ENCODE measurements at regions not wholly inside any gene's neighbourhood (a gene's known extent, or its start where the extent isn't known, plus 50 kb on each side); places are given as distances from the start of the nearest gene placed in this dataset.
A peak's percentile ranks its signal among the peaks of the same experiment; 100 is the strongest.
"Not testable (repeated sequence)": the region's sequence is repeated elsewhere in the genome, so short reads cannot be mapped to it uniquely, and the experiment has no call there.

GRCh38 chr15:24054547-24055245 is 367.6 kb upstream of the NDN start:
- no peak for TF ChIP-seq CTCF (IDR thresholded peaks at IDR 0.05; ENCODE audit: low read depth, low read length)
- H3K4me3 ChIP-seq (ENCODE audit: low read depth, low read length), result no peak overlapping the region
- peak; percentile 8 for DNase-seq (ENCODE audit: low read depth, low spot score)
- in situ Hi-C loops (cut with HindIII; ENCODE audit: low sequenced_read_pairs), result no loop called here

GRCh38 chr15:24067733-24068501 is 380.8 kb upstream of the NDN start:
- no peak overlapping the region for H3K4me3 ChIP-seq (ENCODE audit: low read depth, low read length)
- no peak for TF ChIP-seq CTCF (IDR thresholded peaks at IDR 0.05; ENCODE audit: low read depth, low read length)
- no peak for DNase-seq (ENCODE audit: low read depth, low spot score)
- in situ Hi-C loops (cut with HindIII; ENCODE audit: low sequenced_read_pairs), result no loop called here

GRCh38 chr15:24075420-24076089 is 388.4 kb upstream of the NDN start:
- H3K4me3 ChIP-seq (ENCODE audit: low read depth, low read length), result no peak overlapping the region
- in situ Hi-C loops (cut with HindIII; ENCODE audit: low sequenced_read_pairs), result no loop called here
- TF ChIP-seq CTCF (IDR thresholded peaks at IDR 0.05; ENCODE audit: low read depth, low read length), result no peak
- DNase-seq (ENCODE audit: low read depth, low spot score), result no peak

- in situ Hi-C loops (cut with HindIII; ENCODE audit: low sequenced_read_pairs), result no loop called here
These were observed 389.1 kb upstream of the NDN start for GRCh38 chr15:24076090-24076784.

GRCh38 chr15:24078310-24079029 is 391.4 kb upstream of the NDN start:
- in situ Hi-C loops (cut with HindIII; ENCODE audit: low sequenced_read_pairs), result no loop called here
- TF ChIP-seq CTCF (IDR thresholded peaks at IDR 0.05; ENCODE audit: low read depth, low read length), result no peak
- no peak for DNase-seq (ENCODE audit: low read depth, low spot score)
- no peak overlapping the region for H3K4me3 ChIP-seq (ENCODE audit: low read depth, low read length)

More at GRCh38 chr15:24076090-24076784, 389.1 kb upstream of the NDN start:
- no peak overlapping the region for H3K4me3 ChIP-seq (ENCODE audit: low read depth, low read length)
- no peak for DNase-seq (ENCODE audit: low read depth, low spot score)
- TF ChIP-seq CTCF (IDR thresholded peaks at IDR 0.05; ENCODE audit: low read depth, low read length), result no peak

- in situ Hi-C loops (cut with HindIII; ENCODE audit: low sequenced_read_pairs); DNase-seq (ENCODE audit: low read depth, low spot score); H3K4me3 ChIP-seq (ENCODE audit: low read depth, low read length): not testable (repeated sequence)
These were observed 401.8 kb upstream of the NDN start for GRCh38 chr15:24088941-24089340.

GRCh38 chr15:24101503-24101902 is 414.4 kb upstream of the NDN start:
- DNase-seq (ENCODE audit: low read depth, low spot score); H3K4me3 ChIP-seq (ENCODE audit: low read depth, low read length); in situ Hi-C loops (cut with HindIII; ENCODE audit: low sequenced_read_pairs): not testable (repeated sequence)

GRCh38 chr15:24107524-24107923 is 420.4 kb upstream of the NDN start:
- H3K4me3 ChIP-seq (ENCODE audit: low read depth, low read length); in situ Hi-C loops (cut with HindIII; ENCODE audit: low sequenced_read_pairs); DNase-seq (ENCODE audit: low read depth, low spot score): not testable (repeated sequence)

GRCh38 chr15:24107948-24108347 is 420.8 kb upstream of the NDN start:
- H3K4me3 ChIP-seq (ENCODE audit: low read depth, low read length); in situ Hi-C loops (cut with HindIII; ENCODE audit: low sequenced_read_pairs); DNase-seq (ENCODE audit: low read depth, low spot score): not testable (repeated sequence)

- in situ Hi-C loops (cut with HindIII; ENCODE audit: low sequenced_read_pairs); DNase-seq (ENCODE audit: low read depth, low spot score); H3K4me3 ChIP-seq (ENCODE audit: low read depth, low read length): not testable (repeated sequence)
These were observed 421.2 kb upstream of the NDN start for GRCh38 chr15:24108349-24108748.
